ENCODE measurements at regions not wholly inside any gene's neighbourhood (a gene's known extent, or its start where the extent isn't known, plus 50 kb on each side); places are given as distances from the start of the nearest gene placed in this dataset.

DNA sequence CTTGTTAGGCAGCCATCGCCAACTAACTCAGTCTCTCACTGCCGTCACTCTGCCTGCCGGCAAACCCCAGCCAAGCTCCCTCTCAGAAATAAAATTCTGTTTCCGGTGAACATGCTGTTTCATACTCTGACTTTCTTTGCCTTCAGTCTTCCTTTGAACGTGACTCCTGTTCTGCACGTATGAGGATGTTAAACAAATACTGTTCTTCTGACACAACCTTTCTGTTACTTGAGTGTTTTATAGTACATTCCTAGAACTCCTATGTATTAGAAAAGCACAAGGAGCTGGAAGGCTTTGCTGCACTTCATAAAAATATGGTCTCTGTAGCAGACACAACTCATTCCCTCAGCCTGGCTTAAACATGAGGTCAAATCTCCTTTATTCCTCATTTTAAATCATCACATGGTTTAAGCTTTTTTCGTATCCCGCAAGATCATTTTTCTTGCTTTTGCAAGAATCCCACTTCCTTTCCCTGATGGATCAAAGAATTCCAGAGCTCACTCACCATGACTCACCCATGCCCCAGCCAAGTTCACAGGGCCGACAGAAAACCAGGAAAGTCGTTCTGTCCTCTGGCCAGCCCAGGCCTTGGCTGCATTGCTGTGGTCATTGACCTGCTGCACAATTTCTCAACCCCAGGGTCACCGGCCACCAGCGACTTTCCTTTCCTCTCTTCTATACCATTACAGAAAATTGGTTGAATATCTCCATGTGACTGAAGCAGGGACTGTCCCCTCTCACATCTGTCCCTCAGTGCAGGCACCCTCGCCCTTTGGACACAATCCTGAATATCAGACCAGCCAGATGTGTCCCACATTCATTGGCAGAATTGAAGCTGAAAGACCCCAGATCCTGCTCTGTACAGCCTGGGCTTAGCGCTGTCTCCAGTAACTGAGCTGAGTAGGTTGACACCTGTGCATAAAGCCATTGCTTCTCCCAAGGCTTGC is 183.1 kb upstream of the ARL4C start:
- TF ChIP-seq EZH2phosphoT487 (IDR thresholded peaks at IDR 0.05; ENCODE audit: borderline replicate concordance), result no peak
- TF ChIP-seq, protein P1, sequence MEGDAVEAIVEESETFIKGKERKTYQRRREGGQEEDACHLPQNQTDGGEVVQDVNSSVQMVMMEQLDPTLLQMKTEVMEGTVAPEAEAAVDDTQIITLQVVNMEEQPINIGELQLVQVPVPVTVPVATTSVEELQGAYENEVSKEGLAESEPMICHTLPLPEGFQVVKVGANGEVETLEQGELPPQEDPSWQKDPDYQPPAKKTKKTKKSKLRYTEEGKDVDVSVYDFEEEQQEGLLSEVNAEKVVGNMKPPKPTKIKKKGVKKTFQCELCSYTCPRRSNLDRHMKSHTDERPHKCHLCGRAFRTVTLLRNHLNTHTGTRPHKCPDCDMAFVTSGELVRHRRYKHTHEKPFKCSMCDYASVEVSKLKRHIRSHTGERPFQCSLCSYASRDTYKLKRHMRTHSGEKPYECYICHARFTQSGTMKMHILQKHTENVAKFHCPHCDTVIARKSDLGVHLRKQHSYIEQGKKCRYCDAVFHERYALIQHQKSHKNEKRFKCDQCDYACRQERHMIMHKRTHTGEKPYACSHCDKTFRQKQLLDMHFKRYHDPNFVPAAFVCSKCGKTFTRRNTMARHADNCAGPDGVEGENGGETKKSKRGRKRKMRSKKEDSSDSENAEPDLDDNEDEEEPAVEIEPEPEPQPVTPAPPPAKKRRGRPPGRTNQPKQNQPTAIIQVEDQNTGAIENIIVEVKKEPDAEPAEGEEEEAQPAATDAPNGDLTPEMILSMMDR (conservative IDR thresholded peaks at IDR 0.05; ENCODE audit: low read length), result no peak

Measured in Loucy (cell line).